MM.1S (cell line): ENCODE measurements at regions not wholly inside any gene's neighbourhood (a gene's known extent, or its start where the extent isn't known, plus 50 kb on each side); places are given as distances from the start of the nearest gene placed in this dataset.

Experiments used
- DNase-seq: peaks from one replicate; pipeline ENCODE4 v3.0.0-alpha.2; 2015
- H2AFZ ChIP-seq: fragments of 300-600 bp; sonication (generic); 2 replicates; pipeline ENCODE4 v1.6.0; 2016; ENCODE audit warnings: antibody characterized with exemption, low read length
- H3F3A ChIP-seq: fragments of 300-600 bp; sonication (generic); 2 replicates; pipeline ENCODE4 v1.6.1; 2016; ENCODE audit warnings: mild to moderate bottlenecking, antibody characterized with exemption, low read length, moderate library complexity, mixed read lengths; ENCODE audit not compliant: insufficient read depth
- H3K27ac ChIP-seq: fragments of 300-600 bp; sonication (generic); 2 replicates; pipeline ENCODE4 v1.5.1; 2016; ENCODE audit warnings: mild to moderate bottlenecking, low read length
- H3K27me3 ChIP-seq: fragments of 300-600 bp; sonication (generic); replicated peaks from 2 replicates; pipeline ENCODE4 v1.6.0; 2016; ENCODE audit warnings: low read length; ENCODE audit not compliant: insufficient read depth
- H3K36me3 ChIP-seq: fragments of 300-600 bp; sonication (generic); replicated peaks from 2 replicates; pipeline ENCODE4 v1.6.1; 2016; ENCODE audit warnings: mild to moderate bottlenecking, low read length, mixed read lengths; ENCODE audit not compliant: insufficient read depth
- H3K4me1 ChIP-seq: fragments of 300-600 bp; sonication (generic); 2 replicates; pipeline ENCODE4 v1.6.1; 2016; ENCODE audit warnings: low read length, mixed read lengths
- H3K4me2 ChIP-seq: fragments of 300-600 bp; sonication (generic); 2 replicates; pipeline ENCODE4 v1.6.0; 2016; ENCODE audit warnings: low read depth, low read length
- H3K4me3 ChIP-seq: fragments of 300-600 bp; sonication (generic); 2 replicates; pipeline ENCODE4 v1.5.1; 2016; ENCODE audit warnings: low read length, mixed read lengths
- H3K79me2 ChIP-seq: fragments of 300-600 bp; sonication (generic); 2 replicates; pipeline ENCODE4 v1.6.1; 2016; ENCODE audit warnings: mixed run types, low read length, mixed read lengths
- H3K9ac ChIP-seq: fragments of 300-600 bp; sonication (generic); 2 replicates; pipeline ENCODE4 v1.6.1; 2016; ENCODE audit warnings: low read length, mixed read lengths
- H3K9me2 ChIP-seq: fragments of 300-600 bp; sonication (generic); replicated peaks from 2 replicates; pipeline ENCODE4 v1.6.1; 2016; ENCODE audit warnings: mild to moderate bottlenecking, low read length, mixed read lengths; ENCODE audit not compliant: insufficient read depth
- H3K9me3 ChIP-seq: fragments of 300-600 bp; sonication (generic); replicated peaks from 2 replicates; pipeline ENCODE4 v1.6.1; 2016; ENCODE audit warnings: mild to moderate bottlenecking, low read length, mixed read lengths; ENCODE audit not compliant: insufficient read depth
- H4K20me1 ChIP-seq: fragments of 300-600 bp; sonication (generic); 2 replicates; pipeline ENCODE4 v1.6.1; 2016; ENCODE audit warnings: mild to moderate bottlenecking, low read length, moderate library complexity, mixed read lengths; ENCODE audit not compliant: insufficient read depth
- EZH2 ChIP-seq: fragments of 300-600 bp; sonication (generic); optimal IDR thresholded peaks from 2 replicates; pipeline ENCODE3; 2017; ENCODE audit warnings: low read depth, mild to moderate bottlenecking, antibody characterized with exemption, low read length, mixed read lengths
- EZH2phosphoT487 ChIP-seq: fragments of 300-600 bp; sonication (generic); IDR thresholded peaks from 2 replicates; pipeline ENCODE4 v1.6.1; 2018; ENCODE audit warnings: antibody characterized with exemption, low read length
- TF ChIP-seq, protein P1 (sequence below): fragments of 300-600 bp; sonication (generic); IDR thresholded peaks from 2 replicates; pipeline ENCODE4 v1.5.1; 2016; ENCODE audit warnings: antibody characterized with exemption, low read length, mixed read lengths

DNA sequence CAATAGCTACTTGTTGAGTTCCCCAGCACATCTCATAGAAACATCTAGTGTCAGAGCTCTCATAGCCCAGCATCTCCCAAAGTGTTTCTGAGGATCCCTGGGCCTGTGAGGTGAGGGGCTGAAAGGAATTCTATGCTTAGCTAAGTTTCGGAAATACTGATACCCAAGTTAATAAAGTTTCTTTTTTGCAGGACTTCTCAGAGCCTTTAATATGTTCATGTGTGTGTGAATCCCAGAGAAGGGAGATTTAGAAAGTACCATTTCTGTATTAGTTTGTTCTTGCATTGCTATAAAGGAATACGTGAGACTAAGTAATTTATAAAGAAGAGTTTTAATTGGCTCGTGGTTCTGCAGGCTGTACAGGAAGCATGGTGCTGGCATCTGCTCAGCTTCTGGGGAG lies 211.2 kb downstream of the TSN start:
- no peak overlapping the region for H3K9ac ChIP-seq
- no peak for DNase-seq

DNA sequence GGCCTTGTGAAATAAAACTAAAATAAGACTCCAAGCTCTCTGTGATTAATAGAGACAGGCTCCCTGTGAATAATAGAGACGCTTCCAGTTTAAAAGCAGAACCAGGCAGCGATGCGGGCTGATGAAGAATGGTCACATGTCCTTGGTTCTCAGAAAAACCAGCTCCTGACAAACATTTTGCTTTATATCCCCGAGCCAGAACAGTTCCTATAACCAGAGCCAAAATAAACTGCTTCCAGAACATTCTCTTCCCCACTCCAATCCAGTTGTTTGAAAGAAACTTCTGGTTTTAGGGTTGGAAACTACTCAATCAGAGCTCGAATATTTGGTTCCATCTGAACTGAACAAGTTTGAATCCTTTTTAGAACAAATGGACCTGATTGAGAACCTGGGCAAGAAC lies 213.7 kb downstream of the TSN start:
- Histone ChIP-seq H3K4me3 (no peak overlapping the region), H3K27ac (no peak overlapping the region), H3K4me1 (no peaks in the 10 kb centered on the region), H3K36me3 (no peaks in the 10 kb centered on the region), H3K9me2 (no peaks in the 10 kb centered on the region), H3K27me3 (no peaks in the 10 kb centered on the region), H3K9ac (no peak overlapping the region), H2AFZ (no peak overlapping the region), H3K9me3 (no peaks in the 10 kb centered on the region), H3K4me2 (no peak overlapping the region), H3K79me2 (no peaks in the 10 kb centered on the region), H4K20me1 (no peaks in the 10 kb centered on the region), H3F3A (no peaks in the 10 kb centered on the region)
- DNase-seq = no peak
- TF ChIP-seq EZH2phosphoT487 = no peak
- no peak for TF ChIP-seq EZH2
- TF ChIP-seq, protein P1, sequence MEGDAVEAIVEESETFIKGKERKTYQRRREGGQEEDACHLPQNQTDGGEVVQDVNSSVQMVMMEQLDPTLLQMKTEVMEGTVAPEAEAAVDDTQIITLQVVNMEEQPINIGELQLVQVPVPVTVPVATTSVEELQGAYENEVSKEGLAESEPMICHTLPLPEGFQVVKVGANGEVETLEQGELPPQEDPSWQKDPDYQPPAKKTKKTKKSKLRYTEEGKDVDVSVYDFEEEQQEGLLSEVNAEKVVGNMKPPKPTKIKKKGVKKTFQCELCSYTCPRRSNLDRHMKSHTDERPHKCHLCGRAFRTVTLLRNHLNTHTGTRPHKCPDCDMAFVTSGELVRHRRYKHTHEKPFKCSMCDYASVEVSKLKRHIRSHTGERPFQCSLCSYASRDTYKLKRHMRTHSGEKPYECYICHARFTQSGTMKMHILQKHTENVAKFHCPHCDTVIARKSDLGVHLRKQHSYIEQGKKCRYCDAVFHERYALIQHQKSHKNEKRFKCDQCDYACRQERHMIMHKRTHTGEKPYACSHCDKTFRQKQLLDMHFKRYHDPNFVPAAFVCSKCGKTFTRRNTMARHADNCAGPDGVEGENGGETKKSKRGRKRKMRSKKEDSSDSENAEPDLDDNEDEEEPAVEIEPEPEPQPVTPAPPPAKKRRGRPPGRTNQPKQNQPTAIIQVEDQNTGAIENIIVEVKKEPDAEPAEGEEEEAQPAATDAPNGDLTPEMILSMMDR = no peak

More for the DNA sequence above, 211.2 kb downstream of the TSN start:
- Histone ChIP-seq H3K9me2 (no peaks in the 10 kb centered on the region), H3F3A (no peaks in the 10 kb centered on the region), H3K27ac (no peak overlapping the region), H2AFZ (no peak overlapping the region), H3K4me2 (no peak overlapping the region), H3K27me3 (no peaks in the 10 kb centered on the region), H4K20me1 (no peaks in the 10 kb centered on the region), H3K4me3 (no peak overlapping the region), H3K36me3 (no peaks in the 10 kb centered on the region), H3K9me3 (no peaks in the 10 kb centered on the region), H3K79me2 (no peaks in the 10 kb centered on the region), H3K4me1 (no peaks in the 10 kb centered on the region)
- TF ChIP-seq EZH2phosphoT487 (no peak), EZH2 (no peak)
- TF ChIP-seq, protein P1 = no peak

DNA sequence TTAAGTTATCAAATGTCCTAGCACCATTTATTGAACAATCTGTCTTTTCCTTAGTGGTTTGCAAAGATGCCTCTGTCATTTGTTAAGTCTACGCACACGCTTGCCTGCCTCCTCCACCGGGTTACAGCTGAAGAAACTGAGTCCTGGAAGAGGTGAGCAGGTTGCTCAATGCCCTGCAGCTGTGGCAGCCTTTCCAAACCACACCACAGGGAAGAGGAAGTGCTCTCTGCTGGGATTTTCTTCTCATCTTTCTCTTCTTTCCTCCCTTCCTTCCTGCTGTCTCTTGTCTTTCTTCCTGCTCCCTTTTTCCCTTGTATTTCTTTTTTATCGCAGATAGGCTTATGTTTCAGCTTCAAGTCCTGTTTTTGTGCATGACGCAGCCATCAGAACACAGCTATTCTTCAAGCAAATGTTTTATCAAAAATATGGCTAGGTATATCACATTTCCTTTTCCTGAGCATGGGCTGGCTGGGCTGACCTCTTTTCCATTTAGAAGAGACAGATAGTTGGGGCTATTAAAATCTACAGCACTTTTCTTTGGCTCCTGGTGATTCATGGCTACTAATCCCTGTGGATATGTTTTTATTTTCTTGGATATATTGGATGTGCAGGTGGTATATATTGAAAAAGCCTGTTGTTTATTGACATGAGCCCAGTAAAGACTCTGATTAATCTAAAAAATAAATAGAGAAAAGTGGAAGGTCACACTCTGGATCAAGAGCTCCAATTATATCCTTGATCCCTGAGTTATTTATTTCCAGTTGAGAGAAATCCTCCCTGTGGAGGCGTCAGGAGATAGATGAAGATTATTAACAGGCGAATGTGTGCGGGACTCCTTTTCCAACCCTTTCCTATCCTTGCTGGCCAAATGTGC lies 214.6 kb downstream of the TSN start:
- no peaks in the 10 kb centered on the region for H3F3A ChIP-seq
- no peak overlapping the region for H3K4me2 ChIP-seq
- no peak overlapping the region for H2AFZ ChIP-seq

More for the DNA sequence above, 214.6 kb downstream of the TSN start:
- H3K4me1 ChIP-seq = no peaks in the 10 kb centered on the region
- H4K20me1 ChIP-seq = no peaks in the 10 kb centered on the region
- no peak overlapping the region for H3K4me3 ChIP-seq
- H3K9me2 ChIP-seq = no peaks in the 10 kb centered on the region
- H3K36me3 ChIP-seq = no peaks in the 10 kb centered on the region
- H3K9me3 ChIP-seq = no peaks in the 10 kb centered on the region
- H3K79me2 ChIP-seq = no peaks in the 10 kb centered on the region
- DNase-seq = no peak
- TF ChIP-seq EZH2phosphoT487 (no peak), EZH2 (no peak)
- TF ChIP-seq, protein P1 = no peak
- H3K27ac ChIP-seq = no peak overlapping the region
- H3K27me3 ChIP-seq = no peaks in the 10 kb centered on the region
- H3K9ac ChIP-seq = no peak overlapping the region
